ENCODE measurements at regions not wholly inside any gene's neighbourhood (a gene's known extent, or its start where the extent isn't known, plus 50 kb on each side); places are given as distances from the start of the nearest gene placed in this dataset.

DNA sequence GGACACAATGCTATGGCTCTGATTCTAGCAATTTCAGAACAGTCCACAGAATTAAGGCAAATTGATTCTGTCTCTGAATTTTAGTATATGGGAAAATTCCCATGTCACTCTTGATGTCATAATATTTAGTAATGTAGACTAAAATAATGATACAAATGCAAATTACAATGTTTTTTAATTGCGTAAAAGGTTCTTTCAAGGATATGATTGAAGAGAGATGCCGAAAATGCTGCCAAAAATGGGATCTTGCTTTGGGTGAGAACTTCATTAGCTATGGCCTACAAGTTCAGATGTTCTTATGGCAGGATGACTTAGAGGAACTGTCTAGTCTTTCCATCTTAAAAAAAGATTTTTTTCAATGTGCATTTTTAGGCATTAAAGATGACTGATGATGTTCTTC is 170.6 kb downstream of the TMA16 start:
- TF ChIP-seq, protein P1, sequence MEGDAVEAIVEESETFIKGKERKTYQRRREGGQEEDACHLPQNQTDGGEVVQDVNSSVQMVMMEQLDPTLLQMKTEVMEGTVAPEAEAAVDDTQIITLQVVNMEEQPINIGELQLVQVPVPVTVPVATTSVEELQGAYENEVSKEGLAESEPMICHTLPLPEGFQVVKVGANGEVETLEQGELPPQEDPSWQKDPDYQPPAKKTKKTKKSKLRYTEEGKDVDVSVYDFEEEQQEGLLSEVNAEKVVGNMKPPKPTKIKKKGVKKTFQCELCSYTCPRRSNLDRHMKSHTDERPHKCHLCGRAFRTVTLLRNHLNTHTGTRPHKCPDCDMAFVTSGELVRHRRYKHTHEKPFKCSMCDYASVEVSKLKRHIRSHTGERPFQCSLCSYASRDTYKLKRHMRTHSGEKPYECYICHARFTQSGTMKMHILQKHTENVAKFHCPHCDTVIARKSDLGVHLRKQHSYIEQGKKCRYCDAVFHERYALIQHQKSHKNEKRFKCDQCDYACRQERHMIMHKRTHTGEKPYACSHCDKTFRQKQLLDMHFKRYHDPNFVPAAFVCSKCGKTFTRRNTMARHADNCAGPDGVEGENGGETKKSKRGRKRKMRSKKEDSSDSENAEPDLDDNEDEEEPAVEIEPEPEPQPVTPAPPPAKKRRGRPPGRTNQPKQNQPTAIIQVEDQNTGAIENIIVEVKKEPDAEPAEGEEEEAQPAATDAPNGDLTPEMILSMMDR (IDR thresholded peaks at IDR 0.05; ENCODE audit: low read depth, low read length): no peak
- no peak for TF ChIP-seq EZH2phosphoT487 (IDR thresholded peaks at IDR 0.05; ENCODE audit: low read depth)

Measured in OCI-LY3 (cell line).